ENCODE measurements at regions not wholly inside any gene's neighbourhood (a gene's known extent, or its start where the extent isn't known, plus 50 kb on each side); places are given as distances from the start of the nearest gene placed in this dataset.

GRCh38 chr2:22397847-22398246 is 987.1 kb upstream of the KLHL29 start (continued):
- TF ChIP-seq RAD21 (IDR thresholded peaks at IDR 0.05; ENCODE audit: low read depth) (no peak), YY1 (IDR thresholded peaks at IDR 0.05; ENCODE audit: extremely low read depth, insufficient replicate concordance, low read depth, low read length) (no peak), FOSL1 (IDR thresholded peaks at IDR 0.05; ENCODE audit: low read depth) (no peak), EZH2phosphoT487 (IDR thresholded peaks at IDR 0.05; ENCODE audit: borderline replicate concordance) (no peak)

DNA sequence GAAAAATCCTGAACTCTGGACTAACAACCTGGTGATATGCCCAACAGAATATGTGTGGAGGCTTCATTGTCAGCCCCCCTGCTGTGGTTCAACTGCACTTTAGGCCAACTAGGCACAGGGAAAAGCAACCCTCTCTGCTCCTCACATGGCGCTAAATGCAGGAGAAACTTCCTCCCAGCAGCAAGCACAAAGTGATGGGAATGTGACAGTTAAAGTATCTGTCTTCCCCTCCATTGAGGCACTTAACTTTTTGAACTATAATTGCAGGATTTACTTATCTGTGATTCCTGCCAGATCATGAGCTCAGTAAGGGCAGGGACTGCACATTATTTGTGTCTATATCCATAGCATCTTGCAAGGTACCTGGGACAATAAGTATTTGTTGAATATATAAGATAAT is 981.2 kb upstream of the KLHL29 start:
- POLR2A ChIA-PET: no interaction called here
- Histone ChIP-seq H3K4me1 (ENCODE audit: control insufficient read depth in 1 of 2, insufficient read depth in 2 of 2, low read length in 2 of 2) (no peaks in the 10 kb centered on the region), H3K9me3 (ENCODE audit: control insufficient read depth in 1 of 2, insufficient read depth in 1 of 2, low read depth in 1 of 2, low read length in 2 of 2) (peaks cover 10 to 27% of the 10 kb centered on the region in 2 experiments; a peak in 2 of 4 replicates), H3K27ac (ENCODE audit: low read depth, low read length) (no peak overlapping the region), H2AFZ (ENCODE audit: low read depth, low read length, poor library complexity, severe bottlenecking) (no peak overlapping the region), H3K79me2 (ENCODE audit: insufficient read depth, low read length) (no peaks in the 10 kb centered on the region), H3K9me2 (ENCODE audit: insufficient read depth) (no peaks in the 10 kb centered on the region), H4K20me1 (ENCODE audit: insufficient read depth) (no peaks in the 10 kb centered on the region), H3K27me3 (ENCODE audit: insufficient read depth, low read length) (no peaks in the 10 kb centered on the region), H3K4me3 (replicated peaks in 1 of 2; ENCODE audit: low read depth in 1 of 2, low read length in 2 of 2) (no peak overlapping the region), H3K9ac (ENCODE audit: low read length) (no peak overlapping the region), H3K36me3 (ENCODE audit: control insufficient read depth in 1 of 2, insufficient read depth in 2 of 2, low read length in 2 of 2) (no peaks in the 10 kb centered on the region), H3K4me2 (ENCODE audit: low read length) (no peak overlapping the region)
- intact Hi-C loops (cut with micrococcal nuclease): no loop called here
- no peak for DNase-seq (ENCODE audit: low read depth, low spot score)
- CTCF ChIA-PET: no interaction called here
- no TSS peak for BruUV-seq (replicated peaks)
- RAD21 ChIA-PET (ENCODE audit: low non-redundant PET in 1 of 2, low total read pairs in 2 of 2, uncharacterized antibody in 2 of 2, unreplicated experiment in 2 of 2): no interaction called here
- TF ChIP-seq POLR2AphosphoS5 (IDR thresholded peaks at IDR 0.05; ENCODE audit: low read depth, low read length) (no peak), ZNF274 (IDR thresholded peaks at IDR 0.05; ENCODE audit: low read depth, low read length) (no peak), EZH2phosphoT487 (IDR thresholded peaks at IDR 0.05; ENCODE audit: borderline replicate concordance) (no peak), ZFX (IDR thresholded peaks at IDR 0.05) (no peak), EGR1 (IDR thresholded peaks at IDR 0.05; ENCODE audit: low read depth) (no peak), POLR2A (IDR thresholded peaks at IDR 0.05; ENCODE audit: borderline replicate concordance, extremely low read depth, insufficient read depth, insufficient read length) (no peak)
- TF ChIP-seq, protein P1, sequence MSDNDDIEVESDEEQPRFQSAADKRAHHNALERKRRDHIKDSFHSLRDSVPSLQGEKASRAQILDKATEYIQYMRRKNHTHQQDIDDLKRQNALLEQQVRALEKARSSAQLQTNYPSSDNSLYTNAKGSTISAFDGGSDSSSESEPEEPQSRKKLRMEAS (IDR thresholded peaks at IDR 0.05): no peak
- ATAC-seq: no peak

- ATAC-seq (no peak), DNase-seq (ENCODE audit: low read depth, low spot score) (no peak)
- Histone ChIP-seq H4K20me1 (ENCODE audit: insufficient read depth) (no peaks in the 10 kb centered on the region), H3K27me3 (ENCODE audit: insufficient read depth, low read length) (no peaks in the 10 kb centered on the region), H3K27ac (ENCODE audit: low read depth, low read length) (no peak overlapping the region), H3K9me2 (ENCODE audit: insufficient read depth) (no peaks in the 10 kb centered on the region), H3K36me3 (ENCODE audit: control insufficient read depth in 1 of 2, insufficient read depth in 2 of 2, low read length in 2 of 2) (no peaks in the 10 kb centered on the region), H3K9me3 (ENCODE audit: control insufficient read depth in 1 of 2, insufficient read depth in 1 of 2, low read depth in 1 of 2, low read length in 2 of 2) (peaks cover 3 to 13% of the 10 kb centered on the region in 2 experiments; a peak in 2 of 4 replicates), H3K4me2 (ENCODE audit: low read length) (no peak overlapping the region), H3K4me3 (replicated peaks in 1 of 2; ENCODE audit: low read depth in 1 of 2, low read length in 2 of 2) (no peak overlapping the region), H3K4me1 (ENCODE audit: control insufficient read depth in 1 of 2, insufficient read depth in 2 of 2, low read length in 2 of 2) (no peaks in the 10 kb centered on the region), H2AFZ (ENCODE audit: low read depth, low read length, poor library complexity, severe bottlenecking) (no peak overlapping the region), H3K79me2 (ENCODE audit: insufficient read depth, low read length) (no peaks in the 10 kb centered on the region), H3K9ac (ENCODE audit: low read length) (no peak overlapping the region)
- ChIA-PET CTCF (no interaction called here), POLR2A (no interaction called here), RAD21 (ENCODE audit: low non-redundant PET in 1 of 2, low total read pairs in 2 of 2, uncharacterized antibody in 2 of 2, unreplicated experiment in 2 of 2) (no interaction called here)
- no TSS peak for BruUV-seq (replicated peaks)
- TF ChIP-seq SP1 (IDR thresholded peaks at IDR 0.05; ENCODE audit: low read depth) (no peak), SRF (IDR thresholded peaks at IDR 0.05; ENCODE audit: low read depth) (no peak), FOSL1 (IDR thresholded peaks at IDR 0.05; ENCODE audit: low read depth) (no peak), ZNF274 (IDR thresholded peaks at IDR 0.05; ENCODE audit: low read depth, low read length) (no peak), RAD21 (IDR thresholded peaks at IDR 0.05; ENCODE audit: low read depth) (no peak), EZH2 (IDR thresholded peaks at IDR 0.05) (no peak), JUND (IDR thresholded peaks at IDR 0.05) (no peak), EZH2phosphoT487 (IDR thresholded peaks at IDR 0.05; ENCODE audit: borderline replicate concordance) (no peak), POLR2AphosphoS5 (IDR thresholded peaks at IDR 0.05; ENCODE audit: low read depth, low read length) (no peak)
- TF ChIP-seq, protein P2, sequence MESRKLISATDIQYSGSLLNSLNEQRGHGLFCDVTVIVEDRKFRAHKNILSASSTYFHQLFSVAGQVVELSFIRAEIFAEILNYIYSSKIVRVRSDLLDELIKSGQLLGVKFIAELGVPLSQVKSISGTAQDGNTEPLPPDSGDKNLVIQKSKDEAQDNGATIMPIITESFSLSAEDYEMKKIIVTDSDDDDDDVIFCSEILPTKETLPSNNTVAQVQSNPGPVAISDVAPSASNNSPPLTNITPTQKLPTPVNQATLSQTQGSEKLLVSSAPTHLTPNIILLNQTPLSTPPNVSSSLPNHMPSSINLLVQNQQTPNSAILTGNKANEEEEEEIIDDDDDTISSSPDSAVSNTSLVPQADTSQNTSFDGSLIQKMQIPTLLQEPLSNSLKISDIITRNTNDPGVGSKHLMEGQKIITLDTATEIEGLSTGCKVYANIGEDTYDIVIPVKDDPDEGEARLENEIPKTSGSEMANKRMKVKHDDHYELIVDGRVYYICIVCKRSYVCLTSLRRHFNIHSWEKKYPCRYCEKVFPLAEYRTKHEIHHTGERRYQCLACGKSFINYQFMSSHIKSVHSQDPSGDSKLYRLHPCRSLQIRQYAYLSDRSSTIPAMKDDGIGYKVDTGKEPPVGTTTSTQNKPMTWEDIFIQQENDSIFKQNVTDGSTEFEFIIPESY (IDR thresholded peaks at IDR 0.05; ENCODE audit: extremely low read depth, insufficient replicate concordance, low read length): no peak
- intact Hi-C loops (cut with micrococcal nuclease): no loop called here
Observed at GRCh38 chr2:22406625-22407024, 978.4 kb upstream of the KLHL29 start.
